Activated T-cell treated with anti-CD3 and anti-CD28 coated beads, Interleukin-2, amount 50 U/mL, for 24 hours (primary cell): ENCODE measurements at regions not wholly inside any gene's neighbourhood (a gene's known extent, or its start where the extent isn't known, plus 50 kb on each side); places are given as distances from the start of the nearest gene placed in this dataset.

ENCODE experiments used
- DNase-seq: peaks from one replicate; pipeline ENCODE4 v3.0.0-alpha.2; 2020
- H3K27ac Mint-ChIP-seq: 2 replicates; pipeline ENCODE4 v1.8.0; 2020; ENCODE audit warnings: mild to moderate bottlenecking, mixed read lengths
- H3K27me3 Mint-ChIP-seq: 2 replicates; pipeline ENCODE4 v1.8.0; 2020; ENCODE audit warnings: mixed read lengths
- H3K36me3 Mint-ChIP-seq: 2 replicates; pipeline ENCODE4 v1.8.0; 2020; ENCODE audit warnings: low read depth, mixed read lengths
- H3K4me1 Mint-ChIP-seq: 2 replicates; pipeline ENCODE4 v1.8.0; 2020; ENCODE audit warnings: low read depth, mixed read lengths
- H3K4me3 Mint-ChIP-seq: 2 replicates; pipeline ENCODE4 v1.8.0; 2020; ENCODE audit warnings: mild to moderate bottlenecking, moderate library complexity, mixed read lengths
- H3K9me3 Mint-ChIP-seq: 2 replicates; pipeline ENCODE4 v1.8.0; 2020; ENCODE audit warnings: mixed read lengths

- H3K27me3 Mint-ChIP-seq = no peaks in the 10 kb centered on the region
- DNase-seq = no peak
Observed at GRCh38 chr11:98104249-98104648, 916.5 kb upstream of the CNTN5 start.

GRCh38 chr11:98107736-98108135 lies 913.0 kb upstream of the CNTN5 start:
- H3K4me1 Mint-ChIP-seq = no peaks in the 10 kb centered on the region
- H3K9me3 Mint-ChIP-seq = peaks cover 8% of the 10 kb centered on the region
- H3K27me3 Mint-ChIP-seq = no peaks in the 10 kb centered on the region

More at GRCh38 chr11:98104249-98104648, 916.5 kb upstream of the CNTN5 start:
- Mint-ChIP-seq H3K9me3 (peaks cover 3% of the 10 kb centered on the region), H3K4me1 (no peaks in the 10 kb centered on the region), H3K4me3 (no peak overlapping the region), H3K27ac (no peak overlapping the region), H3K36me3 (no peaks in the 10 kb centered on the region)

GRCh38 chr11:98110030-98110429 lies 910.7 kb upstream of the CNTN5 start:
- H3K9me3 Mint-ChIP-seq = peaks cover 14% of the 10 kb centered on the region
- H3K27ac Mint-ChIP-seq = no peak overlapping the region
- no peaks in the 10 kb centered on the region for H3K4me1 Mint-ChIP-seq
- no peaks in the 10 kb centered on the region for H3K27me3 Mint-ChIP-seq
- no peak for DNase-seq
- no peaks in the 10 kb centered on the region for H3K36me3 Mint-ChIP-seq
- no peak overlapping the region for H3K4me3 Mint-ChIP-seq

More at GRCh38 chr11:98107736-98108135, 913.0 kb upstream of the CNTN5 start:
- no peak overlapping the region for H3K27ac Mint-ChIP-seq
- no peak for DNase-seq
- H3K4me3 Mint-ChIP-seq = no peak overlapping the region
- no peaks in the 10 kb centered on the region for H3K36me3 Mint-ChIP-seq

GRCh38 chr11:98115873-98116272 lies 904.9 kb upstream of the CNTN5 start:
- Mint-ChIP-seq H3K36me3 (no peaks in the 10 kb centered on the region), H3K27ac (no peak overlapping the region), H3K4me3 (no peak overlapping the region), H3K4me1 (no peaks in the 10 kb centered on the region), H3K27me3 (no peaks in the 10 kb centered on the region), H3K9me3 (peaks cover 17% of the 10 kb centered on the region)
- DNase-seq = no peak

GRCh38 chr11:98130117-98130625 lies 890.6 kb upstream of the CNTN5 start:
- Mint-ChIP-seq H3K9me3 (peaks cover 18% of the 10 kb centered on the region), H3K27ac (no peak overlapping the region), H3K4me3 (no peak overlapping the region), H3K36me3 (no peaks in the 10 kb centered on the region), H3K4me1 (no peaks in the 10 kb centered on the region), H3K27me3 (no peaks in the 10 kb centered on the region)
- DNase-seq = no peak

GRCh38 chr11:98136357-98136756 lies 884.4 kb upstream of the CNTN5 start:
- no peak overlapping the region for H3K27ac Mint-ChIP-seq
- H3K4me1 Mint-ChIP-seq = no peaks in the 10 kb centered on the region
- no peaks in the 10 kb centered on the region for H3K36me3 Mint-ChIP-seq
- no peak for DNase-seq
- peaks cover 17% of the 10 kb centered on the region for H3K9me3 Mint-ChIP-seq
- no peak overlapping the region for H3K4me3 Mint-ChIP-seq
- H3K27me3 Mint-ChIP-seq = no peaks in the 10 kb centered on the region

GRCh38 chr11:98137437-98137836 lies 883.3 kb upstream of the CNTN5 start:
- Mint-ChIP-seq H3K4me3 (no peak overlapping the region), H3K36me3 (no peaks in the 10 kb centered on the region), H3K27ac (no peak overlapping the region), H3K27me3 (no peaks in the 10 kb centered on the region), H3K4me1 (no peaks in the 10 kb centered on the region), H3K9me3 (peaks cover 15% of the 10 kb centered on the region)
- DNase-seq = no peak

GRCh38 chr11:98143661-98144060 lies 877.1 kb upstream of the CNTN5 start:
- H3K4me1 Mint-ChIP-seq = no peaks in the 10 kb centered on the region
- H3K27me3 Mint-ChIP-seq = no peaks in the 10 kb centered on the region
- H3K36me3 Mint-ChIP-seq = no peaks in the 10 kb centered on the region
- H3K4me3 Mint-ChIP-seq = no peak overlapping the region
- H3K27ac Mint-ChIP-seq = no peak overlapping the region
- no peak for DNase-seq
- peaks cover 20% of the 10 kb centered on the region for H3K9me3 Mint-ChIP-seq

GRCh38 chr11:98153752-98154151 lies 867.0 kb upstream of the CNTN5 start:
- H3K27me3 Mint-ChIP-seq = no peaks in the 10 kb centered on the region
- DNase-seq = no peak
- no peak overlapping the region for H3K27ac Mint-ChIP-seq
- H3K36me3 Mint-ChIP-seq = no peaks in the 10 kb centered on the region
- H3K4me1 Mint-ChIP-seq = no peaks in the 10 kb centered on the region
- no peak overlapping the region for H3K4me3 Mint-ChIP-seq
- H3K9me3 Mint-ChIP-seq = peaks cover 34% of the 10 kb centered on the region

- DNase-seq = no peak
- Mint-ChIP-seq H3K27me3 (no peaks in the 10 kb centered on the region), H3K4me1 (no peaks in the 10 kb centered on the region), H3K36me3 (no peaks in the 10 kb centered on the region), H3K9me3 (peaks cover 30% of the 10 kb centered on the region), H3K4me3 (no peak overlapping the region), H3K27ac (no peak overlapping the region)
Observed at GRCh38 chr11:98155696-98156095, 865.1 kb upstream of the CNTN5 start.

- H3K4me3 Mint-ChIP-seq = no peak overlapping the region
- H3K36me3 Mint-ChIP-seq = no peaks in the 10 kb centered on the region
- no peak for DNase-seq
- no peak overlapping the region for H3K27ac Mint-ChIP-seq
- peaks cover 14% of the 10 kb centered on the region for H3K9me3 Mint-ChIP-seq
- no peaks in the 10 kb centered on the region for H3K4me1 Mint-ChIP-seq
- no peaks in the 10 kb centered on the region for H3K27me3 Mint-ChIP-seq
Observed at GRCh38 chr11:98177925-98178324, 842.8 kb upstream of the CNTN5 start.

GRCh38 chr11:98180511-98180910 lies 840.2 kb upstream of the CNTN5 start:
- H3K4me1 Mint-ChIP-seq = no peaks in the 10 kb centered on the region
- no peak overlapping the region for H3K4me3 Mint-ChIP-seq
- no peaks in the 10 kb centered on the region for H3K27me3 Mint-ChIP-seq
- DNase-seq = no peak
- H3K27ac Mint-ChIP-seq = no peak overlapping the region
- no peaks in the 10 kb centered on the region for H3K36me3 Mint-ChIP-seq
- H3K9me3 Mint-ChIP-seq = peaks cover 7% of the 10 kb centered on the region

- H3K27ac Mint-ChIP-seq = no peak overlapping the region
- H3K4me1 Mint-ChIP-seq = no peaks in the 10 kb centered on the region
- no peak for DNase-seq
- no peak overlapping the region for H3K4me3 Mint-ChIP-seq
- peaks cover 3% of the 10 kb centered on the region for H3K9me3 Mint-ChIP-seq
- no peaks in the 10 kb centered on the region for H3K27me3 Mint-ChIP-seq
- H3K36me3 Mint-ChIP-seq = no peaks in the 10 kb centered on the region
Observed at GRCh38 chr11:98180921-98181320, 839.8 kb upstream of the CNTN5 start.

- no peak overlapping the region for H3K27ac Mint-ChIP-seq
- H3K9me3 Mint-ChIP-seq = peaks cover 2% of the 10 kb centered on the region
- no peaks in the 10 kb centered on the region for H3K4me1 Mint-ChIP-seq
- no peak for DNase-seq
- no peaks in the 10 kb centered on the region for H3K36me3 Mint-ChIP-seq
- H3K27me3 Mint-ChIP-seq = no peaks in the 10 kb centered on the region
- no peak overlapping the region for H3K4me3 Mint-ChIP-seq
Observed at GRCh38 chr11:98183034-98183433, 837.7 kb upstream of the CNTN5 start.

GRCh38 chr11:98185245-98185644 lies 835.5 kb upstream of the CNTN5 start:
- peaks cover 2% of the 10 kb centered on the region for H3K9me3 Mint-ChIP-seq
- no peak for DNase-seq
- no peak overlapping the region for H3K4me3 Mint-ChIP-seq
- no peak overlapping the region for H3K27ac Mint-ChIP-seq
- H3K4me1 Mint-ChIP-seq = no peaks in the 10 kb centered on the region
- no peaks in the 10 kb centered on the region for H3K36me3 Mint-ChIP-seq
- no peaks in the 10 kb centered on the region for H3K27me3 Mint-ChIP-seq

- Mint-ChIP-seq H3K4me1 (no peaks in the 10 kb centered on the region), H3K9me3 (no peaks in the 10 kb centered on the region), H3K36me3 (no peaks in the 10 kb centered on the region), H3K27me3 (no peaks in the 10 kb centered on the region), H3K4me3 (no peak overlapping the region), H3K27ac (no peak overlapping the region)
- no peak for DNase-seq
Observed at GRCh38 chr11:98194611-98195010, 826.1 kb upstream of the CNTN5 start.
